WERI-Rb-1 (cell line): ENCODE measurements at regions not wholly inside any gene's neighbourhood (a gene's known extent, or its start where the extent isn't known, plus 50 kb on each side); places are given as distances from the start of the nearest gene placed in this dataset.
A peak's percentile ranks its signal among the peaks of the same experiment; 100 is the strongest.
"Not testable (repeated sequence)": the region's sequence is repeated elsewhere in the genome, so short reads cannot be mapped to it uniquely, and the experiment has no call there.

ENCODE experiments used
- DNase-seq: peaks from one replicate; pipeline ENCODE4 v3.0.0-alpha.2; 2020
- H3K27ac ChIP-seq: fragments of 250-450 bp; sonication (Bioruptor Pico); 2 replicates; pipeline ENCODE4 v1.5.1; 2020; ENCODE audit warnings: mild to moderate bottlenecking, moderate library complexity
- H3K27me3 ChIP-seq: fragments of 250-450 bp; sonication (Bioruptor Pico); 2 replicates; pipeline ENCODE4 v1.5.1; 2021; ENCODE audit warnings: mild to moderate bottlenecking, low read depth, moderate library complexity; ENCODE audit not compliant: insufficient read depth, severe bottlenecking
- H3K36me3 ChIP-seq: fragments of 250-450 bp; sonication (Bioruptor Pico); 2 replicates; pipeline ENCODE4 v1.5.1; 2020; ENCODE audit warnings: mild to moderate bottlenecking, moderate library complexity
- H3K4me3 ChIP-seq: 2 replicates; pipeline ENCODE4 v1.5.1; 2011; ENCODE audit warnings: low read depth, mild to moderate bottlenecking, control low read depth, low read length
- H3K9me3 ChIP-seq: fragments of 250-450 bp; sonication (Bioruptor Pico); 2 replicates; pipeline ENCODE4 v1.5.1; 2021; ENCODE audit warnings: mild to moderate bottlenecking, moderate library complexity; ENCODE audit not compliant: severe bottlenecking
- TF ChIP-seq, protein P1 (sequence below): IDR thresholded peaks from 2 replicates; pipeline ENCODE4 v1.5.1; 2011; ENCODE audit warnings: low read depth, mild to moderate bottlenecking, control low read depth, inconsistent platforms, low read length

DNA sequence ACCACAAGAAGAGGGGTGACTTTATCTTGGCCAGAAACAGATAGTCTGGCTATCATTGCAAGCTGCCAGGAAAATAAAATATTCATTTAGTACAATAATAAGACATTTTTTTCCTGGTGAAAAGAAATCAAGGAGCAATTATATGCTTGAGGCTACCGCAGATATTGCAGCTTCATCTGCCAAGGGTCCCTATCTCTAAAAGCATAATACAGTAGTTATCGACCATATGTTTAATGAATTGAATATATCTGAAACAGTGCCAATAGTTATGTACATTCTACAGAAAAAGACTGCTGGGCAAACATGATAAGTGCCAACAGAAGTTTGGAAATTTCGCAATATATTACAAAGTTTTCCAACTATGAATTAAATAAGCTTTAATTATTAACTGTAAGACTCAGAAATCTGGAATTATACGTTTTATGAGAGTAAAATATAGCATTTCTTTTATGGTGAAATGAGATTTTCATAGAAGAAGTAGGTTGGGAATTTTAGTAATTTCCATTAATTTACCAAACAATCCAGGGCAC lies 561.1 kb upstream of the ZP4 start:
- no peak for DNase-seq
- H3K4me3 ChIP-seq: no peak overlapping the region
- no peaks in the 10 kb centered on the region for H3K27me3 ChIP-seq

DNA sequence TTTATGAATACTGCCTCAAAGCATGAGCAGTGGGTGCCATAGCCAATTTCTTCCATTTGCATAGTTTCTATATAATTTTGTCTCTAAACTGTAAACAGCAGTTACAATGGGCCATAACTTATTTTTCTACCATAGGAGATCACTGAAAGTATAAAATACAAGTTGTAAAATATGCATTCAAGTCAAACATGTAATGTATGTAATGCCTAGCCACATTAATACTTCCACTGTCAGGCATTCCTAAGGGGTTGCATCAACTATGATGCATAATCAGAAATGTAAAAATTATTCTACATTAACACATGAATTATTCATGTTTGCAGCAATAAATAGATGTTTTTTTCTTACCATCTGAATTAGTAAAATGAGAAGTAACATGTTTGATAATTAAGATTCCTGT lies 560.3 kb upstream of the ZP4 start:
- TF ChIP-seq, protein P1, sequence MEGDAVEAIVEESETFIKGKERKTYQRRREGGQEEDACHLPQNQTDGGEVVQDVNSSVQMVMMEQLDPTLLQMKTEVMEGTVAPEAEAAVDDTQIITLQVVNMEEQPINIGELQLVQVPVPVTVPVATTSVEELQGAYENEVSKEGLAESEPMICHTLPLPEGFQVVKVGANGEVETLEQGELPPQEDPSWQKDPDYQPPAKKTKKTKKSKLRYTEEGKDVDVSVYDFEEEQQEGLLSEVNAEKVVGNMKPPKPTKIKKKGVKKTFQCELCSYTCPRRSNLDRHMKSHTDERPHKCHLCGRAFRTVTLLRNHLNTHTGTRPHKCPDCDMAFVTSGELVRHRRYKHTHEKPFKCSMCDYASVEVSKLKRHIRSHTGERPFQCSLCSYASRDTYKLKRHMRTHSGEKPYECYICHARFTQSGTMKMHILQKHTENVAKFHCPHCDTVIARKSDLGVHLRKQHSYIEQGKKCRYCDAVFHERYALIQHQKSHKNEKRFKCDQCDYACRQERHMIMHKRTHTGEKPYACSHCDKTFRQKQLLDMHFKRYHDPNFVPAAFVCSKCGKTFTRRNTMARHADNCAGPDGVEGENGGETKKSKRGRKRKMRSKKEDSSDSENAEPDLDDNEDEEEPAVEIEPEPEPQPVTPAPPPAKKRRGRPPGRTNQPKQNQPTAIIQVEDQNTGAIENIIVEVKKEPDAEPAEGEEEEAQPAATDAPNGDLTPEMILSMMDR: no peak
- H3K36me3 ChIP-seq: no peaks in the 10 kb centered on the region
- H3K9me3 ChIP-seq: no peaks in the 10 kb centered on the region
- no peak overlapping the region for H3K4me3 ChIP-seq
- DNase-seq: no peak
- no peaks in the 10 kb centered on the region for H3K27me3 ChIP-seq
- H3K27ac ChIP-seq: no peak overlapping the region

More for the DNA sequence above, 561.1 kb upstream of the ZP4 start:
- TF ChIP-seq, protein P1: no peak
- Histone ChIP-seq H3K36me3 (no peaks in the 10 kb centered on the region), H3K9me3 (no peaks in the 10 kb centered on the region), H3K27ac (no peak overlapping the region)

DNA sequence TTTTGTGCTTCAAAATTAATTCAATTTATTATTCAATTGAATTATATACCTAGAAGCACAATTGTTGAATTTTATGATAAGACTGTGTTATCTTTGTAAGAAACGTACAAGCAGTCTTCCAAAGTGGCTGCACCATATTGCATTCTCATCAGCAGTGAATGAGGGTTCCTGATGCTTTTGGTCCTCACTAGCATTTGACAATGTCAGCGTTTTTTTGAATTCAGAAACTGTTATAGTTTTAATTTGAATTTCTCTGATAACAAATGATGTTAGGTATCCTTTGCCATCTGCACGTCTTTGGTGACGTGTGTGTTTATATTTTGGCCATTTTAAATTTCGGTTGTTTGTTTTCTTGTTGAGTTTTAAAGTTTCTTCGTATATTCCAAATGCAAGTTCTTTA lies 553.0 kb upstream of the ZP4 start:
- H3K9me3 ChIP-seq: no peaks in the 10 kb centered on the region
- H3K27me3 ChIP-seq: no peaks in the 10 kb centered on the region
- H3K36me3 ChIP-seq: no peaks in the 10 kb centered on the region
- TF ChIP-seq, protein P1: no peak
- H3K4me3 ChIP-seq: no peak overlapping the region
- no peak overlapping the region for H3K27ac ChIP-seq
- no peak for DNase-seq

DNA sequence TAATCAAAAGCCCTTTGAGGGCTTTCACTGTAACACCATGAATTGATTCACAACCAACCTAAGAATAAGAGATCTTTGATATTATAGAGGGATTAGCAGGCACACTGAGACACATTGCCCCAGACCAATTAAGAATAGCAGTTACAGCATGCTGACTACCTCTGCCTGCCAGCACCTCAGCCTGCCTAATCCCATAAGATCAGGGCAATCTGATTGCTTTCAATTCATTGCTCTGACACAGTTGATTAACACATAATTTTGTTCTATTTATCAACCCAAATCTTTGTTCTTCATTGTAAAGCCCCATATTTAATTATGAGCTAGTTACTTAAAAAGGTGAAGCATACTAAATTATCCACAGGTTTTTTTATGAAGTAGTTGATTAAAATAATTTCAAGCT lies 548.8 kb upstream of the ZP4 start:
- Histone ChIP-seq H3K36me3 (no peaks in the 10 kb centered on the region), H3K9me3 (no peaks in the 10 kb centered on the region), H3K27ac (peak overlapping the region; percentile 73), H3K4me3 (no peak overlapping the region), H3K27me3 (no peaks in the 10 kb centered on the region)
- TF ChIP-seq, protein P1: no peak
- DNase-seq: peak; percentile 81

DNA sequence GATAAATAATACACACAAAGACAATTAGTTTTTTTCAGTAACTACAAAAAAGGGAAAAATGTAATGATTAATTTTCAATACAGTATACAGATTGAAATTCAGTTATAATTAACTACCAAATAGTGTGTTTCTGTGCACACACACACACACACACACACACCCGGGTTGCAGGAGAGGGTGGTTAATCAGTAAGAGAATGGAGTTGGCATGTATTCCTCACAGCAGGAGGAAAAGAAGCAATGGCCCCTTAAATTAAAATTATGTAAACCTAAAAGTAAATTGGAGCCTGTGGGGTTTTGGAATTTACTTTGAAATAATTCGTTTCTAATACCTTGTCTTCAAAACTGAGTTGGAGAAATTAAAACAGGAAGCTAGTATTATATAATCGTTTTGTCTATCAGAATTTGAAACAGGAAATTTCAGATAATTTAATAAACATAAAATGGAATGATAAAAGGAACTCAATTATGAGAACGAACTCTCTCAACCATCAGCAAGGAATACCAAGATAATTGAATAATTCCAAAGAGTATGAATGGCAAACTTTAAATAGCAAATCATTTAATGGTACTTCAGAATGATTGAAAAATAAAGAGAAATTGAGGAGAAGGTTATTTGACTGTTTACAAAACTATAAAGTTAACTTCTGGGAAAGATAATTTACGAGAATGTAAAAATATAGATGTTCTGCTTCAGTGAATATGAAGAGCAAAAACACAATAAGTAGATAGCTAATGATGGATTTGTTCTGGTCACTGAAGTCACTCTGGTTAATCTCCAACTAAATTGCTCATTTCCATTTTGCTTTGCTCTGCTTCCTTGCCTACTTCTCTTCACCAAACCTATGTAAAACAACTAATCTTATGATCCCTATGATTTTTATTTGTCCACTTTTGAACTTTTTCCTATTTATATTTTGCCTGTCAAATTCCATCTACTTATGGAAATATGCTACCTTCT lies 547.9 kb upstream of the ZP4 start:
- Histone ChIP-seq H3K36me3 (no peaks in the 10 kb centered on the region), H3K9me3 (no peaks in the 10 kb centered on the region), H3K4me3 (peak overlapping the region; percentile 6; the same call in 1 of the 2 replicates), H3K27me3 (no peaks in the 10 kb centered on the region), H3K27ac (peak overlapping the region; percentile 73)
- TF ChIP-seq, protein P1: no peak
- DNase-seq: no peak

DNA sequence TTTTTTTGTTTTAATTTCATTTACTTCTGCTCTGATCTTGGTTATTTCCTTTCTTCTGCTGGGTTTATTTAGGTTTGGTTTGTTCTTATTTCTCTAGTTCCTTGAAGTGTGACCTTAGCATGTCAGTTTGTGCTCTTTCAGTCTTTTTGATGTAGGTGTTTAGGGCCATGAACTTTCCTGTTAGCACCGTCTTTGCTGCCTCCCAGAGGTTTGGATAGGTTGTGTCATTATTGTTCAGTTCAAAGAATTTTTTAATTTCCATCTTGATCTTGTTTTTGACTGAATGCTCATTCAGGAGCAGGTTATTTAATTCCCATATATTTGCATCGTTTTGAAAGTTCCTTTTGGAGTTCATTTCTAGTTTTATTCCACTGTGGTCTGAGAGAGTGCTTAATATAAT lies 539.0 kb upstream of the ZP4 start:
- not testable (repeated sequence) for DNase-seq, H3K9me3 ChIP-seq, H3K4me3 ChIP-seq, H3K36me3 ChIP-seq, H3K27ac ChIP-seq, H3K27me3 ChIP-seq
